Activated T-cell treated with anti-CD3 and anti-CD28 coated beads for 1 hour (primary cell): ENCODE measurements at regions not wholly inside any gene's neighbourhood (a gene's known extent, or its start where the extent isn't known, plus 50 kb on each side); places are given as distances from the start of the nearest gene placed in this dataset.

Experiments used
- DNase-seq: peaks from one replicate; pipeline ENCODE4 v3.0.0-alpha.2; 2020; ENCODE audit warnings: low read depth

GRCh38 chr11:104830508-104830907 lies 67.8 kb downstream of the CASP12 start:
- no peak for DNase-seq

- DNase-seq, result no peak
Measured at GRCh38 chr11:104830080-104830479, 68.2 kb downstream of the CASP12 start.

GRCh38 chr11:104826772-104827171 lies 71.5 kb downstream of the CASP12 start:
- DNase-seq, result no peak

GRCh38 chr11:104823657-104824056 lies 74.6 kb downstream of the CASP12 start:
- DNase-seq, result no peak

GRCh38 chr11:104820431-104820830 lies 77.8 kb downstream of the CASP12 start:
- no peak for DNase-seq

GRCh38 chr11:104819603-104820002 lies 78.7 kb downstream of the CASP12 start:
- DNase-seq, result no peak

GRCh38 chr11:104819107-104819506 lies 79.2 kb downstream of the CASP12 start:
- no peak for DNase-seq

GRCh38 chr11:104817973-104818372 lies 80.3 kb downstream of the CASP12 start:
- DNase-seq, result no peak

- DNase-seq, result no peak
Measured at GRCh38 chr11:104813532-104813931, 84.7 kb downstream of the CASP12 start.

- DNase-seq, result no peak
Measured at GRCh38 chr11:104812103-104812788, 86.0 kb downstream of the CASP12 start.

GRCh38 chr11:104803776-104804175 lies 94.5 kb downstream of the CASP12 start:
- no peak for DNase-seq

- no peak for DNase-seq
Measured at GRCh38 chr11:104799251-104799650, 99.0 kb downstream of the CASP12 start.

GRCh38 chr11:104798789-104799188 lies 99.5 kb downstream of the CASP12 start:
- DNase-seq, result no peak

GRCh38 chr11:104796301-104796700 lies 102.0 kb downstream of the CASP12 start:
- no peak for DNase-seq

GRCh38 chr11:104795501-104796213 lies 102.6 kb downstream of the CASP12 start:
- no peak for DNase-seq

GRCh38 chr11:104792861-104793260 lies 105.4 kb downstream of the CASP12 start:
- DNase-seq, result no peak

GRCh38 chr11:104791896-104792295 lies 106.4 kb downstream of the CASP12 start:
- DNase-seq, result no peak

- no peak for DNase-seq
Measured at GRCh38 chr11:104784684-104785460, 113.4 kb downstream of the CASP12 start.

GRCh38 chr11:104783241-104783640 lies 115.0 kb downstream of the CASP12 start:
- no peak for DNase-seq

- DNase-seq, result no peak
Measured at GRCh38 chr11:104782377-104782754, 115.9 kb downstream of the CASP12 start.

GRCh38 chr11:104781719-104782376 lies 116.4 kb downstream of the CASP12 start:
- no peak for DNase-seq

- no peak for DNase-seq
Measured at GRCh38 chr11:104781037-104781436, 117.2 kb downstream of the CASP12 start.
